ENCODE measurements at regions not wholly inside any gene's neighbourhood (a gene's known extent, or its start where the extent isn't known, plus 50 kb on each side); places are given as distances from the start of the nearest gene placed in this dataset.

DNA sequence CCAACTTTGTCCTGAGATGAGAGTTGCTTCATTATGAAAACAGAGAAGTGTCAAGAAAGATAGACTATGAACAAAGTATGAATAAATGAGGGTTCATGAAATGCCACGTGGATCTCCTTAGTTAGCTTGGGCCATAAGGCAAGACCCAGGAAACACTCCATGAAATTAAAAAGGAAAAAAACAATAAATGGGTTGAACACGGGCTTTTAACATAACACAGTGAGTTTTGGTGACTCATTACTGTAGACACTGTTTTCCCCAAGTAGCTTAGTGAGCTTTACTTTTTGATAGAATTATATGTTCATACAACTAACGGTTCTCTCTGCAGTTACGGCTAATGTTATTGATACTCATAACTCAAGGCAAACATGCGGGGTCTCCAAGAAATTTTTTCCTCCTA lies 265.0 kb downstream of the DHX15 start:
- TF ChIP-seq, protein P1, sequence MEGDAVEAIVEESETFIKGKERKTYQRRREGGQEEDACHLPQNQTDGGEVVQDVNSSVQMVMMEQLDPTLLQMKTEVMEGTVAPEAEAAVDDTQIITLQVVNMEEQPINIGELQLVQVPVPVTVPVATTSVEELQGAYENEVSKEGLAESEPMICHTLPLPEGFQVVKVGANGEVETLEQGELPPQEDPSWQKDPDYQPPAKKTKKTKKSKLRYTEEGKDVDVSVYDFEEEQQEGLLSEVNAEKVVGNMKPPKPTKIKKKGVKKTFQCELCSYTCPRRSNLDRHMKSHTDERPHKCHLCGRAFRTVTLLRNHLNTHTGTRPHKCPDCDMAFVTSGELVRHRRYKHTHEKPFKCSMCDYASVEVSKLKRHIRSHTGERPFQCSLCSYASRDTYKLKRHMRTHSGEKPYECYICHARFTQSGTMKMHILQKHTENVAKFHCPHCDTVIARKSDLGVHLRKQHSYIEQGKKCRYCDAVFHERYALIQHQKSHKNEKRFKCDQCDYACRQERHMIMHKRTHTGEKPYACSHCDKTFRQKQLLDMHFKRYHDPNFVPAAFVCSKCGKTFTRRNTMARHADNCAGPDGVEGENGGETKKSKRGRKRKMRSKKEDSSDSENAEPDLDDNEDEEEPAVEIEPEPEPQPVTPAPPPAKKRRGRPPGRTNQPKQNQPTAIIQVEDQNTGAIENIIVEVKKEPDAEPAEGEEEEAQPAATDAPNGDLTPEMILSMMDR (conservative IDR thresholded peaks at IDR 0.05), result no peak
- TF ChIP-seq ZFX (IDR thresholded peaks at IDR 0.05), result no peak
